ENCODE measurements at regions not wholly inside any gene's neighbourhood (a gene's known extent, or its start where the extent isn't known, plus 50 kb on each side); places are given as distances from the start of the nearest gene placed in this dataset.
A peak's percentile ranks its signal among the peaks of the same experiment; 100 is the strongest.
"Not testable (repeated sequence)": the region's sequence is repeated elsewhere in the genome, so short reads cannot be mapped to it uniquely, and the experiment has no call there.

GRCh38 chr4:162965978-162966377 lies 200.7 kb downstream of the NAF1 start:
- FAIRE-seq; H3K79me1 ChIP-seq (ENCODE audit: low read depth, low read length); H2BK5ac ChIP-seq (ENCODE audit: low read depth, low read length); H3K27ac ChIP-seq (ENCODE audit: low read depth, low read length); POLR2A ChIA-PET (ENCODE audit: partially characterized antibody); H4K91ac ChIP-seq (replicated peaks; ENCODE audit: insufficient read length, low read length); H3K23ac ChIP-seq (ENCODE audit: insufficient read length); H3K4me2 ChIP-seq (ENCODE audit: insufficient read depth in 1 of 2, low read depth in 2 of 2, low read length in 2 of 2); H3K9ac ChIP-seq (replicated peaks in 1 of 4; ENCODE audit: extremely low read depth in 1 of 4, low read depth in 3 of 4, low read length in 3 of 4); H4K5ac ChIP-seq (ENCODE audit: insufficient read length, low read depth, low read length); H3K4me1 ChIP-seq (replicated peaks in 1 of 4; ENCODE audit: control insufficient read depth in 3 of 4, insufficient read depth in 4 of 4, low read length in 3 of 4); H2AFZ ChIP-seq (ENCODE audit: low read length); H3K4me3 ChIP-seq (ENCODE audit: extremely low read depth in 1 of 4, insufficient read depth in 2 of 4, low read depth in 3 of 4, low read length in 4 of 4); H3K18ac ChIP-seq (ENCODE audit: extremely low read depth, low read length); H3K27me3 ChIP-seq (replicated peaks in 1 of 4; ENCODE audit: control insufficient read depth in 3 of 4, extremely low read depth in 1 of 4, insufficient read depth in 3 of 4, low read length in 3 of 4); H3K56ac ChIP-seq (replicated peaks; ENCODE audit: insufficient read length, low read depth, low read length); H3K4ac ChIP-seq (replicated peaks; ENCODE audit: insufficient read length, low read depth, low read length); H3K14ac ChIP-seq (ENCODE audit: insufficient read length); H2BK12ac ChIP-seq (ENCODE audit: low read depth, low read length); H4K8ac ChIP-seq (ENCODE audit: extremely low read depth, insufficient read depth, low read length); H2BK20ac ChIP-seq (ENCODE audit: low read length); H2BK120ac ChIP-seq (replicated peaks; ENCODE audit: low read depth, low read length); DNase-seq (ENCODE audit: low read depth in 1 of 2, low spot score in 2 of 2); H3K23me2 ChIP-seq (ENCODE audit: low read depth, low read length); H3K79me2 ChIP-seq (ENCODE audit: control insufficient read depth in 1 of 2, insufficient read depth in 2 of 2, low read length in 2 of 2); CTCF ChIA-PET (ENCODE audit: partially characterized antibody); H2BK15ac ChIP-seq (ENCODE audit: low read length); H3K9me3 ChIP-seq (ENCODE audit: insufficient read depth in 2 of 2, low read depth in 1 of 2, low read length in 1 of 2); H2AK5ac ChIP-seq (ENCODE audit: low read depth, low read length); H3K36me3 ChIP-seq (ENCODE audit: control insufficient read depth in 2 of 4, insufficient read depth in 4 of 4, low read length in 3 of 4); H4K20me1 ChIP-seq (replicated peaks in 1 of 2; ENCODE audit: control insufficient read depth in 1 of 2, insufficient read depth in 2 of 2, low read length in 2 of 2): not testable (repeated sequence)
- 0 out of 2 replicates have a peak, but pooled peaks have one; percentile 17 for TF ChIP-seq KDM1A (IDR thresholded peaks at IDR 0.05; ENCODE audit: borderline replicate concordance, low read length)
- WGBS, 2 experiments (ENCODE audit: extremely low coverage in 1 of 2, insufficient coverage in 1 of 2, insufficient read length in 1 of 2, insufficient replicate concordance in 2 of 2, low coverage in 1 of 2, low lambda C conversion rate in 2 of 2, missing lambda C conversion rate in 1 of 2) = 81% methylated on average over 4 of the region's 4 CpGs; no CpG with 5 or more reads in 1 of the 2 experiments

Data from H1 (cell line).